WTC11 (cell line): ENCODE measurements at regions not wholly inside any gene's neighbourhood (a gene's known extent, or its start where the extent isn't known, plus 50 kb on each side); places are given as distances from the start of the nearest gene placed in this dataset.

Experiments
- ATAC-seq: fragments of 200-7000 bp; cut with Tn5 transposase; 2 replicates; pipeline ENCODE4 v1.10.0; 2021; ENCODE audit warnings: mild to moderate bottlenecking, moderate library complexity
- CTCF ChIA-PET: fragments of 300-600 bp; sonication (Branson Sonifier 250); formaldehyde crosslinking; loops from one replicate; lab custom pipeline; 2021; ENCODE audit warnings: antibody characterized with exemption; lab: Charles Lee
- POLR2A ChIA-PET: fragments of 350-600 bp; sonication (Branson Sonifier 250); formaldehyde crosslinking; loops from one replicate; lab custom pipeline; 2021; ENCODE audit warnings: antibody characterized with exemption; lab: Charles Lee
- DNase-seq: peaks from one replicate; pipeline ENCODE4 v3.0.0; 2021; ENCODE audit warnings: low spot score
- H3K27ac Mint-ChIP-seq: 2 replicates; pipeline ENCODE4 v1.8.0; 2021; ENCODE audit warnings: mixed read lengths
- H3K27me3 Mint-ChIP-seq: 2 replicates; pipeline ENCODE4 v1.8.0; 2021; ENCODE audit warnings: low read depth, mild to moderate bottlenecking, moderate library complexity, mixed read lengths
- H3K36me3 Mint-ChIP-seq: 2 replicates; pipeline ENCODE4 v1.8.0; 2021; ENCODE audit warnings: mixed read lengths
- H3K4me1 Mint-ChIP-seq: 2 replicates; pipeline ENCODE4 v1.8.0; 2022; ENCODE audit warnings: mixed read lengths
- H3K4me3 Mint-ChIP-seq: 2 replicates; pipeline ENCODE4 v1.8.0; 2021; ENCODE audit warnings: mild to moderate bottlenecking, moderate library complexity, mixed read lengths
- H3K9me3 Mint-ChIP-seq: 2 replicates; pipeline ENCODE4 v1.8.0; 2021; ENCODE audit warnings: mixed read lengths
- ARID4B ChIP-seq: sonication (generic); formaldehyde crosslinking; IDR thresholded peaks from 2 replicates; pipeline ENCODE4 v1.8.0; 2023; ENCODE audit warnings: missing genetic modification reagents, mild to moderate bottlenecking, borderline replicate concordance
- CBFB ChIP-seq: sonication (generic); formaldehyde crosslinking; IDR thresholded peaks from 2 replicates; pipeline ENCODE4 v1.8.1; 2022; ENCODE audit warnings: mild to moderate bottlenecking, low read depth, missing genetic modification reagents
- IRF2 ChIP-seq: sonication (generic); formaldehyde crosslinking; IDR thresholded peaks from 2 replicates; pipeline ENCODE4 v1.8.0; 2022; ENCODE audit warnings: low read depth, missing genetic modification reagents, borderline replicate concordance
- JAZF1 ChIP-seq: fragments of 250-450 bp; sonication (Bioruptor Pico); IDR thresholded peaks from 2 replicates; pipeline ENCODE4 v1.9.0; 2021; ENCODE audit warnings: moderate library complexity, mild to moderate bottlenecking, inconsistent platforms
- JUN ChIP-seq: sonication (generic); formaldehyde crosslinking; IDR thresholded peaks from 2 replicates; pipeline ENCODE4 v1.8.0; 2023; ENCODE audit warnings: mild to moderate bottlenecking, missing genetic modification reagents
- MXD4 ChIP-seq: fragments of 250-450 bp; sonication (Bioruptor Pico); IDR thresholded peaks from 2 replicates; pipeline ENCODE4 v1.8.0; 2021; ENCODE audit warnings: mild to moderate bottlenecking, moderate library complexity, borderline replicate concordance
- OVOL2 ChIP-seq: fragments of 250-450 bp; sonication (Bioruptor Pico); IDR thresholded peaks from 2 replicates; pipeline ENCODE4 v1.9.0; 2021; ENCODE audit warnings: mild to moderate bottlenecking, borderline replicate concordance
- PRRX2 ChIP-seq: fragments of 250-450 bp; sonication (Bioruptor Pico); IDR thresholded peaks from 2 replicates; pipeline ENCODE4 v1.8.0; 2021; ENCODE audit warnings: mild to moderate bottlenecking
- SMAD4 ChIP-seq: sonication (generic); formaldehyde crosslinking; IDR thresholded peaks from 2 replicates; pipeline ENCODE4 v1.8.0; 2022; ENCODE audit warnings: mild to moderate bottlenecking, missing genetic modification reagents
- SP1 ChIP-seq: sonication (generic); formaldehyde crosslinking; conservative IDR thresholded peaks from 2 replicates; pipeline ENCODE4 v1.8.1; 2022; ENCODE audit warnings: missing genetic modification reagents
- TEAD1 ChIP-seq: sonication (generic); formaldehyde crosslinking; IDR thresholded peaks from 2 replicates; pipeline ENCODE4 v1.8.0; 2022; ENCODE audit warnings: mild to moderate bottlenecking, missing genetic modification reagents
- TEAD4 ChIP-seq: sonication (generic); formaldehyde crosslinking; IDR thresholded peaks from 2 replicates; pipeline ENCODE4 v1.8.0; 2022; ENCODE audit warnings: mild to moderate bottlenecking, missing genetic modification reagents
- ZNF219 ChIP-seq: sonication (generic); formaldehyde crosslinking; IDR thresholded peaks from 2 replicates; pipeline ENCODE4 v1.8.0; 2023; ENCODE audit warnings: missing genetic modification reagents, mild to moderate bottlenecking, borderline replicate concordance
- ZNF281 ChIP-seq: sonication (generic); formaldehyde crosslinking; IDR thresholded peaks from 2 replicates; pipeline ENCODE4 v1.8.0; 2023; ENCODE audit warnings: mild to moderate bottlenecking, missing genetic modification reagents
- ZNF396 ChIP-seq: fragments of 250-450 bp; sonication (Bioruptor Pico); IDR thresholded peaks from 2 replicates; pipeline ENCODE4 v1.8.0; 2021; ENCODE audit warnings: mild to moderate bottlenecking, moderate library complexity, borderline replicate concordance
- ZNF423 ChIP-seq: fragments of 250-450 bp; sonication (Bioruptor Pico); IDR thresholded peaks from 2 replicates; pipeline ENCODE4 v2.1.2; 2022; ENCODE audit warnings: mild to moderate bottlenecking, moderate library complexity
- ZSCAN18 ChIP-seq: fragments of 250-450 bp; sonication (Bioruptor Pico); IDR thresholded peaks from 2 replicates; pipeline ENCODE4 v2.1.2; 2022; ENCODE audit warnings: mild to moderate bottlenecking, moderate library complexity
- TF ChIP-seq, protein P1 (sequence below): sonication (generic); formaldehyde crosslinking; IDR thresholded peaks from 2 replicates; pipeline ENCODE4 v1.8.1; 2023; ENCODE audit warnings: mild to moderate bottlenecking, moderate library complexity, missing genetic modification reagents
- TF ChIP-seq, protein P2 (sequence below): sonication (generic); formaldehyde crosslinking; IDR thresholded peaks from 2 replicates; pipeline ENCODE4 v1.8.1; 2023; ENCODE audit warnings: mild to moderate bottlenecking, missing genetic modification reagents, moderate library complexity

DNA sequence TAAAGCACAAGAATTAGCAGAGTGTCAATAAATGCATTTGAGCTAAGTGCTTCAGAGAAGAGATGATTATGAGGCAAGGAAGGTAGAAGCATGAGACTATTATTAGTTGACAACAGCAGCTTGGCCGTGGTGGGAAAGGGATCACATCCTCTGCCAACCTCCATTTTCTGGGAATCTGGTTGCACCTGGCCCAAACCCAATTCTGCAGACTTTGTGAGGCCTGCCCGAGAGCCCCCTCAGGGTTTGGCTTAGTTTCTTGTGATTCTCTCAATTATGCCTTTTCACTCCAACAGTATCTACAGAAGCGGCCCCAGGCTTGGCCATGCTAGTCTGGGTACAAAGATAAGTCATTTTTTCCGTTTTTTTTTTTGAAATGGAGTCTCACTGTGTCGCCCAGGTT lies 111.0 kb upstream of the B3GAT2 start (continued):
- no peak for TF ChIP-seq ARID4B (CRISPR knock-in tag)
- no peak for TF ChIP-seq SMAD4 (CRISPR knock-in tag)
- TF ChIP-seq PRRX2 = no peak
- no peak for TF ChIP-seq SP1 (CRISPR knock-in tag)
- no peak for TF ChIP-seq ZNF396
- TF ChIP-seq CBFB (CRISPR knock-in tag) = no peak
- no peak for TF ChIP-seq TEAD1 (CRISPR knock-in tag)
- TF ChIP-seq ZSCAN18 (CRISPR knock-in tag) = no peak
- no peak for TF ChIP-seq TEAD4 (CRISPR knock-in tag)
- TF ChIP-seq JAZF1 (CRISPR knock-in tag) = no peak

- POLR2A ChIA-PET = no interaction called here
- DNase-seq = no peak
- no peaks in the 10 kb centered on the region for H3K4me1 Mint-ChIP-seq
- TF ChIP-seq SMAD4 (CRISPR knock-in tag) (no peak), JUN (CRISPR knock-in tag) (no peak), ZNF219 (CRISPR knock-in tag) (no peak), ZNF423 (CRISPR knock-in tag) (no peak), OVOL2 (CRISPR knock-in tag) (no peak), MXD4 (no peak)
- TF ChIP-seq, protein P1, sequence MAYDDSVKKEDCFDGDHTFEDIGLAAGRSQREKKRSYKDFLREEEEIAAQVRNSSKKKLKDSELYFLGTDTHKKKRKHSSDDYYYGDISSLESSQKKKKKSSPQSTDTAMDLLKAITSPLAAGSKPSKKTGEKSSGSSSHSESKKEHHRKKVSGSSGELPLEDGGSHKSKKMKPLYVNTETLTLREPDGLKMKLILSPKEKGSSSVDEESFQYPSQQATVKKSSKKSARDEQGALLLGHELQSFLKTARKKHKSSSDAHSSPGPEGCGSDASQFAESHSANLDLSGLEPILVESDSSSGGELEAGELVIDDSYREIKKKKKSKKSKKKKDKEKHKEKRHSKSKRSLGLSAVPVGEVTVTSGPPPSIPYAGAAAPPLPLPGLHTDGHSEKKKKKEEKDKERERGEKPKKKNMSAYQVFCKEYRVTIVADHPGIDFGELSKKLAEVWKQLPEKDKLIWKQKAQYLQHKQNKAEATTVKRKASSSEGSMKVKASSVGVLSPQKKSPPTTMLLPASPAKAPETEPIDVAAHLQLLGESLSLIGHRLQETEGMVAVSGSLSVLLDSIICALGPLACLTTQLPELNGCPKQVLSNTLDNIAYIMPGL = no peak
- TF ChIP-seq, protein P2, sequence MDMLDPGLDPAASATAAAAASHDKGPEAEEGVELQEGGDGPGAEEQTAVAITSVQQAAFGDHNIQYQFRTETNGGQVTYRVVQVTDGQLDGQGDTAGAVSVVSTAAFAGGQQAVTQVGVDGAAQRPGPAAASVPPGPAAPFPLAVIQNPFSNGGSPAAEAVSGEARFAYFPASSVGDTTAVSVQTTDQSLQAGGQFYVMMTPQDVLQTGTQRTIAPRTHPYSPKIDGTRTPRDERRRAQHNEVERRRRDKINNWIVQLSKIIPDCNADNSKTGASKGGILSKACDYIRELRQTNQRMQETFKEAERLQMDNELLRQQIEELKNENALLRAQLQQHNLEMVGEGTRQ (CRISPR knock-in tag) = no peak
- TF ChIP-seq, all 79 proteins: peak for 0
- H3K27ac Mint-ChIP-seq = no peak overlapping the region
- peaks cover 4% of the 10 kb centered on the region; the same call in 1 of the 2 replicates for H3K27me3 Mint-ChIP-seq
- H3K36me3 Mint-ChIP-seq = peaks cover 2% of the 10 kb centered on the region; the same call in 1 of the 2 replicates
- H3K9me3 Mint-ChIP-seq = peaks cover 18% of the 10 kb centered on the region
- no peak for ATAC-seq
- H3K4me3 Mint-ChIP-seq = no peak overlapping the region
- CTCF ChIA-PET = no interaction called here
Observed at GRCh38 chr6:71072508-71072907, 115.6 kb upstream of the B3GAT2 start.

DNA sequence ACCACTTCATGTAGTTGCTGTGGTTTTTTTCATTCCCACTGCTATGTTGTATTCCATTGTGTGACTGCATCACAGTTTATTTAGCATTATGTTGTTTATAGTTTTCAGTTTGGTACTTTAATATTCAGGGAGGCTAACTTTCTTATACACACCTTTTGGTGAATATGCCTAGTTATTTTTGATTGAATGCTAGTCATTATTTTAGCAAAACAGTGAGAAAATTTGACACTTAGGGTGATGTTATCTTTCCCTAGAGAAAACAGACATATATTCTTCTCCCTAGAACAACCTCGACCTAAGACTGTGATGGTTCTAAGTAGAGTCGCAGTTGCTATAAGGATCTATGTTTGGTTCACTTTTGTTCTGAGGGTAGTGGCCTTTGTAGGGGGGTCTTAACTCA lies 120.8 kb upstream of the B3GAT2 start:
- no peak overlapping the region for H3K4me3 Mint-ChIP-seq
- ChIA-PET CTCF (no interaction called here), POLR2A (no interaction called here)
- H3K4me1 Mint-ChIP-seq = no peaks in the 10 kb centered on the region
- DNase-seq (no peak), ATAC-seq (no peak)
- H3K36me3 Mint-ChIP-seq = peaks cover 9% of the 10 kb centered on the region
- peaks cover 4% of the 10 kb centered on the region; the same call in 1 of the 2 replicates for H3K27me3 Mint-ChIP-seq
- H3K27ac Mint-ChIP-seq = no peak overlapping the region
- peaks cover 28% of the 10 kb centered on the region for H3K9me3 Mint-ChIP-seq
- TF ChIP-seq IRF2 (CRISPR knock-in tag) = no peak
- TF ChIP-seq ZNF281 (CRISPR knock-in tag) = no peak
- no peak for TF ChIP-seq ARID4B (CRISPR knock-in tag)
